H1 (cell line): ENCODE measurements at regions not wholly inside any gene's neighbourhood (a gene's known extent, or its start where the extent isn't known, plus 50 kb on each side); places are given as distances from the start of the nearest gene placed in this dataset.
A peak's percentile ranks its signal among the peaks of the same experiment; 100 is the strongest.

ENCODE experiments used
- CTCF ChIA-PET: fragments of 300-600 bp; sonication (Branson Sonifier 250); formaldehyde crosslinking; loops from one replicate; lab custom pipeline; 2021; ENCODE audit not compliant: partially characterized antibody; lab: Charles Lee
- POLR2A ChIA-PET: fragments of 300-600 bp; sonication (Branson Sonifier 250); formaldehyde crosslinking; loops from one replicate; lab custom pipeline; 2021; ENCODE audit warnings: inconsistent platforms; ENCODE audit not compliant: partially characterized antibody; lab: Charles Lee
- DNase-seq, 2 experiments: peaks; one replicate each; pipeline versions ENCODE4 v3.0.0 to v3.0.0-alpha.2; 2010 to 2022; ENCODE audit warnings: low spot score in 2 of 2, low read depth in 1 of 2, mixed read lengths in 1 of 2
- FAIRE-seq: peaks from 2 replicates; lab custom pipeline; 2011; peaks lifted over from hg19 to GRCh38; lab: Jason Lieb, UNC
- H2AFZ ChIP-seq: 2 replicates; pipeline ENCODE4 v1.8.1; 2012; ENCODE audit warnings: low read length, inconsistent platforms
- H2AK5ac ChIP-seq: 2 replicates; pipeline ENCODE4 v1.6.1; 2013; ENCODE audit warnings: low read depth, low read length
- H2BK120ac ChIP-seq: replicated peaks from 2 replicates; pipeline ENCODE3; 2013; ENCODE audit warnings: low read depth, low read length, inconsistent platforms
- H2BK12ac ChIP-seq: 2 replicates; pipeline ENCODE4 v1.6.1; 2013; ENCODE audit warnings: low read depth, low read length
- H2BK15ac ChIP-seq: 2 replicates; pipeline ENCODE4 v1.6.1; 2013; ENCODE audit warnings: low read length
- H2BK20ac ChIP-seq: 2 replicates; pipeline ENCODE4 v1.6.1; 2013; ENCODE audit warnings: low read length
- H2BK5ac ChIP-seq: 2 replicates; pipeline ENCODE4 v1.6.1; 2013; ENCODE audit warnings: low read depth, low read length
- H3K14ac ChIP-seq: 2 replicates; pipeline ENCODE4 v1.6.1; 2013; ENCODE audit warnings: inconsistent platforms; ENCODE audit not compliant: insufficient read length
- H3K18ac ChIP-seq: 2 replicates; pipeline ENCODE4 v1.6.1; 2013; ENCODE audit warnings: low read length; ENCODE audit errors: extremely low read depth
- H3K23ac ChIP-seq: 2 replicates; pipeline ENCODE4 v1.6.1; 2013; ENCODE audit warnings: inconsistent platforms; ENCODE audit not compliant: insufficient read length
- H3K23me2 ChIP-seq: 2 replicates; pipeline ENCODE4 v1.6.1; 2013; ENCODE audit warnings: low read depth, low read length
- H3K27ac ChIP-seq: 2 replicates; pipeline ENCODE4 v1.6.1; 2011; ENCODE audit warnings: low read depth, low read length, inconsistent platforms
- H3K27me3 ChIP-seq, 4 experiments: replicated peaks in 1 of 4; 1 replicate in 1 of 4; 2 replicates in 3 of 4; pipeline versions ENCODE4 v1.6.1 to v1.8.1; 2011 to 2013; ENCODE audit warnings: low read length in 3 of 4, mild to moderate bottlenecking in 3 of 4, inconsistent platforms in 2 of 4, mixed read lengths in 2 of 4, moderate library complexity in 1 of 4; ENCODE audit not compliant: control insufficient read depth in 3 of 4, insufficient read depth in 3 of 4; ENCODE audit errors: extremely low read depth in 1 of 4
- H3K36me3 ChIP-seq, 4 experiments: 2 replicates each; pipeline versions ENCODE4 v1.6.1 to v1.8.1; 2011 to 2013; ENCODE audit warnings: mild to moderate bottlenecking in 4 of 4, low read length in 3 of 4, moderate library complexity in 2 of 4, control low read depth in 1 of 4, inconsistent platforms in 1 of 4; ENCODE audit not compliant: insufficient read depth in 4 of 4, control insufficient read depth in 2 of 4
- H3K4ac ChIP-seq: replicated peaks from 2 replicates; pipeline ENCODE3; 2013; ENCODE audit warnings: low read length, low read depth, mixed read lengths, inconsistent platforms; ENCODE audit not compliant: insufficient read length
- H3K4me1 ChIP-seq, 4 experiments: replicated peaks in 1 of 4; 1 replicate in 1 of 4; 2 replicates in 3 of 4; pipeline versions ENCODE4 v1.6.1 to v1.8.1; 2011 to 2013; ENCODE audit warnings: low read length in 3 of 4, inconsistent platforms in 2 of 4, mixed read lengths in 1 of 4; ENCODE audit not compliant: insufficient read depth in 4 of 4, control insufficient read depth in 3 of 4
- H3K4me2 ChIP-seq, 2 experiments: 2 replicates each; pipeline versions ENCODE4 v1.6.1 to v1.8.1; 2011 to 2013; ENCODE audit warnings: low read depth in 2 of 2, low read length in 2 of 2, control low read depth in 1 of 2, inconsistent platforms in 1 of 2, mild to moderate bottlenecking in 1 of 2; ENCODE audit not compliant: insufficient read depth in 1 of 2
- H3K4me3 ChIP-seq, 4 experiments: fragments of 200-600, 300-600 bp in 1 of 4; sonication (generic), shearing (Covaris generic), sonication (Bioruptor Twin) in 1 of 4; 2 replicates each; pipeline versions ENCODE4 v1.5.1 to v1.8.1; 2011 to 2016; ENCODE audit warnings: low read length in 4 of 4, low read depth in 3 of 4, control low read depth in 2 of 4, inconsistent platforms in 2 of 4, mild to moderate bottlenecking in 2 of 4, mixed read lengths in 1 of 4, moderate library complexity in 1 of 4; ENCODE audit not compliant: insufficient read depth in 2 of 4; ENCODE audit errors: extremely low read depth in 1 of 4
- H3K56ac ChIP-seq: replicated peaks from 2 replicates; pipeline ENCODE3; 2013; ENCODE audit warnings: low read depth, mild to moderate bottlenecking, mixed read lengths, low read length, inconsistent platforms; ENCODE audit not compliant: insufficient read length
- H3K79me1 ChIP-seq: 2 replicates; pipeline ENCODE4 v1.6.1; 2013; ENCODE audit warnings: low read depth, low read length, control low read depth
- H3K79me2 ChIP-seq, 2 experiments: 2 replicates each; pipeline versions ENCODE4 v1.6.1 to v1.8.1; 2012 to 2013; ENCODE audit warnings: low read length in 2 of 2, mild to moderate bottlenecking in 2 of 2, inconsistent platforms in 1 of 2; ENCODE audit not compliant: insufficient read depth in 2 of 2, control insufficient read depth in 1 of 2
- H3K9ac ChIP-seq, 4 experiments: replicated peaks in 1 of 4; 1 replicate in 1 of 4; 2 replicates in 3 of 4; pipeline versions ENCODE4 v1.6.1 to v1.8.1; 2011 to 2013; ENCODE audit warnings: low read depth in 3 of 4, low read length in 3 of 4, control low read depth in 2 of 4, mild to moderate bottlenecking in 2 of 4, moderate library complexity in 2 of 4, inconsistent platforms in 1 of 4; ENCODE audit errors: extremely low read depth in 1 of 4
- H3K9me3 ChIP-seq, 2 experiments: 2 replicates each; pipeline versions ENCODE4 v1.6.1 to v1.8.1; 2012 to 2013; ENCODE audit warnings: mild to moderate bottlenecking in 2 of 2, moderate library complexity in 2 of 2, control low read depth in 1 of 2, inconsistent platforms in 1 of 2, low read depth in 1 of 2, low read length in 1 of 2, mixed read lengths in 1 of 2; ENCODE audit not compliant: insufficient read depth in 2 of 2
- H4K20me1 ChIP-seq, 2 experiments: replicated peaks in 1 of 2; 2 replicates each; pipeline versions ENCODE3 to v1.8.1; 2011 to 2013; ENCODE audit warnings: inconsistent platforms in 2 of 2, low read length in 2 of 2, mild to moderate bottlenecking in 1 of 2; ENCODE audit not compliant: insufficient read depth in 2 of 2, control insufficient read depth in 1 of 2
- H4K5ac ChIP-seq: 2 replicates; pipeline ENCODE4 v1.6.1; 2013; ENCODE audit warnings: low read length, low read depth, mixed read lengths, inconsistent platforms; ENCODE audit not compliant: insufficient read length
- H4K8ac ChIP-seq: 2 replicates; pipeline ENCODE4 v1.8.0; 2013; ENCODE audit warnings: mild to moderate bottlenecking, moderate library complexity, low read length, inconsistent platforms; ENCODE audit not compliant: insufficient read depth; ENCODE audit errors: extremely low read depth
- H4K91ac ChIP-seq: replicated peaks from 2 replicates; pipeline ENCODE3; 2013; ENCODE audit warnings: low read length, mixed read lengths, inconsistent platforms; ENCODE audit not compliant: insufficient read length
- FOSL1 ChIP-seq: IDR thresholded peaks from 2 replicates; pipeline ENCODE4 v1.6.1; 2011; ENCODE audit warnings: mild to moderate bottlenecking, low read depth, low read length, moderate library complexity; ENCODE audit not compliant: insufficient read depth
- RAD21 ChIP-seq, 2 experiments: IDR thresholded peaks in 1 of 2; conservative IDR thresholded peaks in 1 of 2; 2 replicates each; pipeline ENCODE4 v1.6.1; 2011; ENCODE audit warnings: low read depth in 2 of 2, low read length in 2 of 2, improper control_type of control experiment in 1 of 2, inconsistent platforms in 1 of 2, mild to moderate bottlenecking in 1 of 2, moderate library complexity in 1 of 2
- SIX5 ChIP-seq: IDR thresholded peaks from 2 replicates; pipeline ENCODE4 v1.6.1; 2011; ENCODE audit warnings: mild to moderate bottlenecking, low read depth, low read length
- WGBS, 2 experiments: shearing (Covaris generic) in 1 of 2; methylation state at CpG; one replicate each; pipeline versions ENCODE4 v1.1.6 to v1.1.7; 2013 to 2015; ENCODE audit warnings: low lambda C conversion rate in 2 of 2, mixed read lengths in 2 of 2, inconsistent platforms in 1 of 2, low coverage in 1 of 2, missing lambda C conversion rate in 1 of 2; ENCODE audit not compliant: insufficient replicate concordance in 2 of 2, insufficient coverage in 1 of 2, insufficient read length in 1 of 2; ENCODE audit errors: extremely low coverage in 1 of 2, missing lambda C conversion rate in 1 of 2; 5-methylcytosine and 5-hydroxymethylcytosine counted together
- TF ChIP-seq, protein P1 (sequence below): IDR thresholded peaks from 2 replicates; pipeline ENCODE4 v1.6.1; 2012; ENCODE audit warnings: low read length, inconsistent platforms
- TF ChIP-seq, protein P2 (sequence below), 3 experiments: IDR thresholded peaks; 1 replicate in 2 of 3; 2 replicates in 1 of 3; pipeline versions ENCODE4 v1.5.1 to v1.6.1; 2011; ENCODE audit warnings: low read length in 3 of 3, mild to moderate bottlenecking in 3 of 3, inconsistent platforms in 2 of 3, low read depth in 1 of 3, moderate library complexity in 1 of 3; ENCODE audit not compliant: insufficient read depth in 1 of 3; ENCODE audit errors: control extremely low read depth in 1 of 3

DNA sequence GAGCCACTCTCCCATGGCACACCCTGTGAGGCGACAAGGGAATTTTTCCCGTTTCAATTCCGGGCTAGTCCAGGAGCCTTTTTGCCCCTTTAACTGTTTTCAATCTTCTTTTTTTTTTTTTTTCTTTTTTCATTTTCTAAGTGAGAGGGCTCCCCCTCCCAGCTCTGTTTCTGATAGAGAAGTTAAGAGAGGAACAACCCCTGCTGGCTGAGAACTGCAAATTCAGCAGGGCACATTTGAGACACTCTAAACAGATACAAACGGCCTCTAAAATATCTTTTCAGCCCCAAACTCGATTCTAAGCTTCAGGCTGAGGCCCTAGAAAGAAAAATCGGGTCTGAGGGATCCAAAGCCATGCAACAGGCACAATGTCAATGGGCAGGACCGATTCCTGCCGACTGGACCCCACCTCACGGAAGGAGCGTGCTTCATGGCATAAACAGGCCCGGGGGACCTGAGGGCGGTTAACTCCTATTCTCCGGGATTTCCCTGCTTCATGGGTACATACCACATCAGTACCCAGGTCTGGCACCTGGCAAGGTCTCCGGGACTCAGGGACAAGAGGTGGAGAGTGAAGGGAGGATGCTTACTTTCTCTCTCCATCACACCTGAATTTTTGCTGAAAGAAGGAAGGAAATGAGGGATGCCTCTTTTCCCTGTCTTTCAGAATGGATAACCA is 627.5 kb downstream of the BUD13 start:
- no peak overlapping the region for H3K4me2 ChIP-seq
- no peak overlapping the region for H3K27ac ChIP-seq
- no peak overlapping the region for H2BK15ac ChIP-seq
- no peak overlapping the region for H2BK20ac ChIP-seq
- no peak overlapping the region for H4K5ac ChIP-seq
- no peak overlapping the region for H4K8ac ChIP-seq
- H3K56ac ChIP-seq = no peak overlapping the region
- H3K18ac ChIP-seq = no peak overlapping the region
- no peak overlapping the region for H4K91ac ChIP-seq
- H3K36me3 ChIP-seq = no peaks in the 10 kb centered on the region
- H2AFZ ChIP-seq = no peak overlapping the region
- no peak overlapping the region for H3K23ac ChIP-seq
- ChIA-PET CTCF (interaction anchor here (0.7 to 2.0 kb wide), 24 partner anchors 8 to 442 kb away, joined by 3 to 10 read pairs (median 3); no protein-coding TSS in a partner anchor), POLR2A (no interaction called here)
- TF ChIP-seq FOSL1 (no peak), RAD21 (IDR thresholded peaks at IDR 0.05 in 1 of 2, conservative IDR thresholded peaks at IDR 0.05 in 1 of 2; ENCODE audit: low read depth in 2 of 2, low read length in 2 of 2) (peak; percentile 28 to 40; a peak in 2 of 4 replicates), SIX5 (no peak)
- TF ChIP-seq, protein P1, sequence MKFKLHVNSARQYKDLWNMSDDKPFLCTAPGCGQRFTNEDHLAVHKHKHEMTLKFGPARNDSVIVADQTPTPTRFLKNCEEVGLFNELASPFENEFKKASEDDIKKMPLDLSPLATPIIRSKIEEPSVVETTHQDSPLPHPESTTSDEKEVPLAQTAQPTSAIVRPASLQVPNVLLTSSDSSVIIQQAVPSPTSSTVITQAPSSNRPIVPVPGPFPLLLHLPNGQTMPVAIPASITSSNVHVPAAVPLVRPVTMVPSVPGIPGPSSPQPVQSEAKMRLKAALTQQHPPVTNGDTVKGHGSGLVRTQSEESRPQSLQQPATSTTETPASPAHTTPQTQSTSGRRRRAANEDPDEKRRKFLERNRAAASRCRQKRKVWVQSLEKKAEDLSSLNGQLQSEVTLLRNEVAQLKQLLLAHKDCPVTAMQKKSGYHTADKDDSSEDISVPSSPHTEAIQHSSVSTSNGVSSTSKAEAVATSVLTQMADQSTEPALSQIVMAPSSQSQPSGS = no peak
- TF ChIP-seq, protein P2, sequence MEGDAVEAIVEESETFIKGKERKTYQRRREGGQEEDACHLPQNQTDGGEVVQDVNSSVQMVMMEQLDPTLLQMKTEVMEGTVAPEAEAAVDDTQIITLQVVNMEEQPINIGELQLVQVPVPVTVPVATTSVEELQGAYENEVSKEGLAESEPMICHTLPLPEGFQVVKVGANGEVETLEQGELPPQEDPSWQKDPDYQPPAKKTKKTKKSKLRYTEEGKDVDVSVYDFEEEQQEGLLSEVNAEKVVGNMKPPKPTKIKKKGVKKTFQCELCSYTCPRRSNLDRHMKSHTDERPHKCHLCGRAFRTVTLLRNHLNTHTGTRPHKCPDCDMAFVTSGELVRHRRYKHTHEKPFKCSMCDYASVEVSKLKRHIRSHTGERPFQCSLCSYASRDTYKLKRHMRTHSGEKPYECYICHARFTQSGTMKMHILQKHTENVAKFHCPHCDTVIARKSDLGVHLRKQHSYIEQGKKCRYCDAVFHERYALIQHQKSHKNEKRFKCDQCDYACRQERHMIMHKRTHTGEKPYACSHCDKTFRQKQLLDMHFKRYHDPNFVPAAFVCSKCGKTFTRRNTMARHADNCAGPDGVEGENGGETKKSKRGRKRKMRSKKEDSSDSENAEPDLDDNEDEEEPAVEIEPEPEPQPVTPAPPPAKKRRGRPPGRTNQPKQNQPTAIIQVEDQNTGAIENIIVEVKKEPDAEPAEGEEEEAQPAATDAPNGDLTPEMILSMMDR (IDR thresholded peaks at IDR 0.05; ENCODE audit: control extremely low read depth in 1 of 3, insufficient read depth in 1 of 3, low read depth in 1 of 3, low read length in 3 of 3) = peak in 2 of 3 experiments; percentile 26 to 31; a peak in 2 of 4 replicates
- DNase-seq (no peak), FAIRE-seq (no peak)
- no peak overlapping the region for H3K9ac ChIP-seq
- H2BK12ac ChIP-seq = no peak overlapping the region
- H2BK120ac ChIP-seq = no peak overlapping the region
- no peak overlapping the region for H2AK5ac ChIP-seq
- H3K4me1 ChIP-seq = peaks cover 0 to 3% (median 1%) of the 10 kb centered on the region in 4 experiments; a peak in 4 of 7 replicates
- H3K79me2 ChIP-seq = no peaks in the 10 kb centered on the region
- no peaks in the 10 kb centered on the region for H3K23me2 ChIP-seq
- H3K79me1 ChIP-seq = no peaks in the 10 kb centered on the region
- no peak overlapping the region for H2BK5ac ChIP-seq
- H3K4me3 ChIP-seq = no peak overlapping the region
- 88% methylated on average over 14 of the region's 14 CpGs; no CpG with 5 or more reads in 1 of the 2 experiments for WGBS, 2 experiments
- no peaks in the 10 kb centered on the region for H4K20me1 ChIP-seq
- no peak overlapping the region for H3K4ac ChIP-seq
- H3K27me3 ChIP-seq = no peaks in the 10 kb centered on the region
- H3K9me3 ChIP-seq = 0 out of 4 replicates have a peak, but pooled peaks cover 0 to 3% of the 10 kb centered on the region in 2 experiments
- no peak overlapping the region for H3K14ac ChIP-seq
